HEK293 (cell line): ENCODE measurements at regions not wholly inside any gene's neighbourhood (a gene's known extent, or its start where the extent isn't known, plus 50 kb on each side); places are given as distances from the start of the nearest gene placed in this dataset.

Experiments used
- CTCF ChIA-PET: fragments of 350-600 bp; formaldehyde crosslinking; extraction: SDS; loops from one replicate; lab custom pipeline; 2021; ENCODE audit warnings: antibody characterized with exemption; lab: Yijun Ruan, JAX
- POLR2A ChIA-PET: fragments of 300-600 bp; formaldehyde crosslinking; extraction: SDS; loops from one replicate; lab custom pipeline; 2020; ENCODE audit warnings: antibody characterized with exemption, inconsistent platforms; lab: Yijun Ruan, JAX
- H3K27ac ChIP-seq: fragments of 200-500 bp; sonication (Bioruptor generic); 2 replicates; pipeline ENCODE4 v1.5.1; 2014; ENCODE audit warnings: low read depth, low read length, control low read depth, inconsistent platforms; ENCODE audit errors: extremely low read depth
- H3K36me3 ChIP-seq, 2 experiments: fragments of 200-500 bp in 1 of 2; sonication (Bioruptor generic) in 1 of 2; 1 replicate in 1 of 2; 2 replicates in 1 of 2; pipeline ENCODE4 v1.5.1; 2014 to 2017; ENCODE audit warnings: inconsistent platforms in 2 of 2, low read length in 2 of 2; ENCODE audit not compliant: control insufficient read depth in 2 of 2, insufficient read depth in 1 of 2
- H3K4me1 ChIP-seq: fragments of 200-500 bp; sonication (Bioruptor generic); 2 replicates; pipeline ENCODE4 v1.5.1; 2014; ENCODE audit warnings: mild to moderate bottlenecking, low read length, inconsistent platforms; ENCODE audit not compliant: control insufficient read depth, insufficient read depth
- H3K4me3 ChIP-seq: 2 replicates; pipeline ENCODE4 v1.5.1; 2011; ENCODE audit warnings: low read depth, mild to moderate bottlenecking, control low read depth, low read length, moderate library complexity
- H3K9me3 ChIP-seq: fragments of 200-500 bp; sonication (Bioruptor generic); 2 replicates; pipeline ENCODE4 v1.5.1; 2014; ENCODE audit warnings: low read depth, low read length, inconsistent platforms; ENCODE audit not compliant: control insufficient read depth, insufficient read depth
- GLIS2 ChIP-seq: fragments of 450-650 bp; formaldehyde crosslinking; IDR thresholded peaks from 2 replicates; pipeline ENCODE4 v1.5.1; 2016; ENCODE audit warnings: missing biosample characterization, missing genetic modification characterization
- IKZF3 ChIP-seq: fragments of 450-650 bp; IDR thresholded peaks from 2 replicates; pipeline ENCODE4 v1.5.0; 2018; ENCODE audit warnings: missing biosample characterization, mild to moderate bottlenecking, missing genetic modification characterization, moderate library complexity
- SALL2 ChIP-seq: fragments of 450-650 bp; formaldehyde crosslinking; IDR thresholded peaks from 2 replicates; pipeline ENCODE4 v1.5.0; 2017; ENCODE audit warnings: missing biosample characterization, mild to moderate bottlenecking, missing genetic modification characterization, borderline replicate concordance
- ZBTB1 ChIP-seq: fragments of 450-650 bp; formaldehyde crosslinking; IDR thresholded peaks from 2 replicates; pipeline ENCODE4 v1.5.1; 2016; ENCODE audit warnings: missing biosample characterization, missing genetic modification characterization
- ZBTB21 ChIP-seq: fragments of 450-650 bp; formaldehyde crosslinking; IDR thresholded peaks from 2 replicates; pipeline ENCODE4 v1.5.1; 2017; ENCODE audit warnings: missing biosample characterization, missing genetic modification characterization
- ZEB2 ChIP-seq: fragments of 450-650 bp; formaldehyde crosslinking; IDR thresholded peaks from 2 replicates; pipeline ENCODE4 v1.5.1; 2016; ENCODE audit warnings: missing biosample characterization, missing genetic modification characterization
- ZFP3 ChIP-seq: fragments of 450-650 bp; formaldehyde crosslinking; IDR thresholded peaks from 2 replicates; pipeline ENCODE4 v1.5.1; 2016; ENCODE audit warnings: low read depth, missing biosample characterization, missing genetic modification characterization
- ZNF169 ChIP-seq: fragments of 450-650 bp; formaldehyde crosslinking; IDR thresholded peaks from 2 replicates; pipeline ENCODE4 v1.5.1; 2016; ENCODE audit warnings: missing biosample characterization, missing genetic modification characterization
- ZNF48 ChIP-seq: fragments of 450-650 bp; formaldehyde crosslinking; IDR thresholded peaks from 2 replicates; pipeline ENCODE4 v1.5.1; 2016; ENCODE audit warnings: missing biosample characterization, missing genetic modification characterization
- ZNF555 ChIP-seq: fragments of 450-650 bp; formaldehyde crosslinking; conservative IDR thresholded peaks from 2 replicates; pipeline ENCODE4 v1.5.1; 2017; ENCODE audit warnings: missing biosample characterization, mild to moderate bottlenecking, missing genetic modification characterization, inconsistent platforms
- ZNF596 ChIP-seq: fragments of 450-650 bp; IDR thresholded peaks from 2 replicates; pipeline ENCODE4 v1.5.0; 2018; ENCODE audit warnings: missing biosample characterization, mild to moderate bottlenecking, missing genetic modification characterization, moderate library complexity
- ZNF600 ChIP-seq: fragments of 450-650 bp; formaldehyde crosslinking; IDR thresholded peaks from 2 replicates; pipeline ENCODE4 v1.5.1; 2016; ENCODE audit warnings: missing biosample characterization, missing genetic modification characterization
- ZNF701 ChIP-seq: fragments of 450-650 bp; formaldehyde crosslinking; IDR thresholded peaks from 2 replicates; pipeline ENCODE4 v1.5.1; 2016; ENCODE audit warnings: missing biosample characterization, missing genetic modification characterization
- ZNF747 ChIP-seq: fragments of 450-650 bp; formaldehyde crosslinking; IDR thresholded peaks from 2 replicates; pipeline ENCODE4 v1.5.1; 2016; ENCODE audit warnings: missing biosample characterization, missing genetic modification characterization
- ZSCAN16 ChIP-seq: fragments of 450-650 bp; formaldehyde crosslinking; IDR thresholded peaks from 2 replicates; pipeline ENCODE4 v1.5.1; 2016; ENCODE audit warnings: missing biosample characterization, missing genetic modification characterization
- TF ChIP-seq, protein P1 (sequence below): fragments of 450-650 bp; formaldehyde crosslinking; IDR thresholded peaks from 2 replicates; pipeline ENCODE4 v1.5.1; 2016; ENCODE audit warnings: missing biosample characterization, missing genetic modification characterization
- TF ChIP-seq, protein P2 (sequence below): fragments of 450-650 bp; formaldehyde crosslinking; IDR thresholded peaks from 2 replicates; pipeline ENCODE4 v1.5.1; 2016; ENCODE audit warnings: missing biosample characterization, missing genetic modification characterization
- TF ChIP-seq, protein P3 (sequence below): fragments of 450-650 bp; formaldehyde crosslinking; IDR thresholded peaks from 2 replicates; pipeline ENCODE4 v1.5.1; 2016; ENCODE audit warnings: missing biosample characterization, missing genetic modification characterization, borderline replicate concordance
- TF ChIP-seq, protein P4 (sequence below): sonication (generic); formaldehyde crosslinking; IDR thresholded peaks from 2 replicates; pipeline ENCODE4 v1.8.1; 2022; ENCODE audit warnings: mild to moderate bottlenecking, moderate library complexity, missing genetic modification reagents

- no peak overlapping the region for H3K27ac ChIP-seq
- H3K9me3 ChIP-seq, result no peaks in the 10 kb centered on the region
- no peaks in the 10 kb centered on the region for H3K36me3 ChIP-seq
- TF ChIP-seq IKZF3 (tag by site-specific recombination) (no peak), ZBTB1 (tag by site-specific recombination) (no peak), ZNF600 (tag by site-specific recombination) (no peak), ZNF555 (tag by site-specific recombination) (no peak), SALL2 (tag by site-specific recombination) (no peak)
- TF ChIP-seq, protein P1, sequence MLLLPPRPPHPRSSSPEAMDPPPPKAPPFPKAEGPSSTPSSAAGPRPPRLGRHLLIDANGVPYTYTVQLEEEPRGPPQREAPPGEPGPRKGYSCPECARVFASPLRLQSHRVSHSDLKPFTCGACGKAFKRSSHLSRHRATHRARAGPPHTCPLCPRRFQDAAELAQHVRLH (tag by site-specific recombination), result no peak
- TF ChIP-seq, protein P2, sequence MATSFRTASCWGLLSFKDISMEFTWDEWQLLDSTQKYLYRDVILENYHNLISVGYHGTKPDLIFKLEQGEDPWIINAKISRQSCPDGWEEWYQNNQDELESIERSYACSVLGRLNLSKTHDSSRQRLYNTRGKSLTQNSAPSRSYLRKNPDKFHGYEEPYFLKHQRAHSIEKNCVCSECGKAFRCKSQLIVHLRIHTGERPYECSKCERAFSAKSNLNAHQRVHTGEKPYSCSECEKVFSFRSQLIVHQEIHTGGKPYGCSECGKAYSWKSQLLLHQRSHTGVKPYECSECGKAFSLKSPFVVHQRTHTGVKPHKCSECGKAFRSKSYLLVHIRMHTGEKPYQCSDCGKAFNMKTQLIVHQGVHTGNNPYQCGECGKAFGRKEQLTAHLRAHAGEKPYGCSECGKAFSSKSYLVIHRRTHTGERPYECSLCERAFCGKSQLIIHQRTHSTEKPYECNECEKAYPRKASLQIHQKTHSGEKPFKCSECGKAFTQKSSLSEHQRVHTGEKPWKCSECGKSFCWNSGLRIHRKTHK (tag by site-specific recombination), result no peak
- ChIA-PET CTCF (no interaction called here), POLR2A (no interaction called here)
- H3K4me1 ChIP-seq, result no peaks in the 10 kb centered on the region
- no peak overlapping the region for H3K4me3 ChIP-seq
These were observed 108.8 kb upstream of the ZEB1 start for GRCh38 chr10:31210190-31210589.

- no peaks in the 10 kb centered on the region for H3K4me1 ChIP-seq
- H3K27ac ChIP-seq, result no peak overlapping the region
- TF ChIP-seq ZNF747 (tag by site-specific recombination), result no peak
- TF ChIP-seq, protein P3, sequence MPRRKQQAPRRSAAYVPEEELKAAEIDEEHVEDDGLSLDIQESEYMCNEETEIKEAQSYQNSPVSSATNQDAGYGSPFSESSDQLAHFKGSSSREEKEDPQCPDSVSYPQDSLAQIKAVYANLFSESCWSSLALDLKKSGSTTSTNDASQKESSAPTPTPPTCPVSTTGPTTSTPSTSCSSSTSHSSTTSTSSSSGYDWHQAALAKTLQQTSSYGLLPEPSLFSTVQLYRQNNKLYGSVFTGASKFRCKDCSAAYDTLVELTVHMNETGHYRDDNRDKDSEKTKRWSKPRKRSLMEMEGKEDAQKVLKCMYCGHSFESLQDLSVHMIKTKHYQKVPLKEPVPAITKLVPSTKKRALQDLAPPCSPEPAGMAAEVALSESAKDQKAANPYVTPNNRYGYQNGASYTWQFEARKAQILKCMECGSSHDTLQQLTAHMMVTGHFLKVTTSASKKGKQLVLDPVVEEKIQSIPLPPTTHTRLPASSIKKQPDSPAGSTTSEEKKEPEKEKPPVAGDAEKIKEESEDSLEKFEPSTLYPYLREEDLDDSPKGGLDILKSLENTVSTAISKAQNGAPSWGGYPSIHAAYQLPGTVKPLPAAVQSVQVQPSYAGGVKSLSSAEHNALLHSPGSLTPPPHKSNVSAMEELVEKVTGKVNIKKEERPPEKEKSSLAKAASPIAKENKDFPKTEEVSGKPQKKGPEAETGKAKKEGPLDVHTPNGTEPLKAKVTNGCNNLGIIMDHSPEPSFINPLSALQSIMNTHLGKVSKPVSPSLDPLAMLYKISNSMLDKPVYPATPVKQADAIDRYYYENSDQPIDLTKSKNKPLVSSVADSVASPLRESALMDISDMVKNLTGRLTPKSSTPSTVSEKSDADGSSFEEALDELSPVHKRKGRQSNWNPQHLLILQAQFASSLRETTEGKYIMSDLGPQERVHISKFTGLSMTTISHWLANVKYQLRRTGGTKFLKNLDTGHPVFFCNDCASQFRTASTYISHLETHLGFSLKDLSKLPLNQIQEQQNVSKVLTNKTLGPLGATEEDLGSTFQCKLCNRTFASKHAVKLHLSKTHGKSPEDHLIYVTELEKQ (tag by site-specific recombination), result no peak
- no peak for TF ChIP-seq ZNF701 (tag by site-specific recombination)
- TF ChIP-seq, protein P4, sequence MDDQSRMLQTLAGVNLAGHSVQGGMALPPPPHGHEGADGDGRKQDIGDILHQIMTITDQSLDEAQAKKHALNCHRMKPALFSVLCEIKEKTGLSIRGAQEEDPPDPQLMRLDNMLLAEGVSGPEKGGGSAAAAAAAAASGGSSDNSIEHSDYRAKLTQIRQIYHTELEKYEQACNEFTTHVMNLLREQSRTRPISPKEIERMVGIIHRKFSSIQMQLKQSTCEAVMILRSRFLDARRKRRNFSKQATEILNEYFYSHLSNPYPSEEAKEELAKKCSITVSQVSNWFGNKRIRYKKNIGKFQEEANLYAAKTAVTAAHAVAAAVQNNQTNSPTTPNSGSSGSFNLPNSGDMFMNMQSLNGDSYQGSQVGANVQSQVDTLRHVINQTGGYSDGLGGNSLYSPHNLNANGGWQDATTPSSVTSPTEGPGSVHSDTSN (CRISPR knock-in tag), result no peak
- no peak for TF ChIP-seq ZBTB21 (tag by site-specific recombination)
- no peak for TF ChIP-seq ZEB2
- TF ChIP-seq ZSCAN16 (tag by site-specific recombination), result no peak
- TF ChIP-seq, all 188 proteins: peak for 0
- Histone ChIP-seq H3K4me3 (no peak overlapping the region), H3K9me3 (no peaks in the 10 kb centered on the region), H3K36me3 (no peaks in the 10 kb centered on the region)
- CTCF ChIA-PET, result no interaction called here
- POLR2A ChIA-PET, result no interaction called here
These were observed 105.1 kb upstream of the ZEB1 start for GRCh38 chr10:31213959-31214358.

DNA sequence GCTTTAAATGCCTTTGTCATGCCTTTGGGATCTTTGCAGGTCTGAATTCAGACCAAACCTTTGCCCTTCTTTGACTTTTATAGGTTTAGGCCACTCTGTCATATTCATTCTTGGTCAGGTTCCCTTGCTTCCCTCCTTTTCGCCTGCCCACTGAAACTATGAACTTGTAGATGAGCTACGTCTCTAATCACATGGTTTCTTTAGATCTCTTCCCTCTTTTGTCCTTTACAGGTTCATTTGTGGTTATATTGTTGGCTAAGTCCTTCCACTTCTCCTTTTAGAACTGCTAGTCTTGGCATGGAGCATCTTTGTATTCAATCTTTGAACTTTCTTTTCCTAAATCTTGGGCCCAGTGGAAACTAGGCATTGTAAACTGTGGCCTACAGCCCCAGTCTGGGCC lies 104.0 kb upstream of the ZEB1 start:
- ChIA-PET CTCF (no interaction called here), POLR2A (no interaction called here)
- no peaks in the 10 kb centered on the region for H3K4me1 ChIP-seq
- H3K4me3 ChIP-seq, result no peak overlapping the region
- H3K9me3 ChIP-seq, result no peaks in the 10 kb centered on the region
- no peak for TF ChIP-seq ZNF169 (tag by site-specific recombination)
- no peak for TF ChIP-seq ZNF48
- TF ChIP-seq ZFP3 (tag by site-specific recombination), result no peak
- TF ChIP-seq GLIS2, result no peak
- TF ChIP-seq ZNF596 (tag by site-specific recombination), result no peak
- TF ChIP-seq, all 188 proteins: peak for 0
- no peaks in the 10 kb centered on the region for H3K36me3 ChIP-seq
- H3K27ac ChIP-seq, result no peak overlapping the region
